MV-4-11 (cell line): ENCODE measurements at regions not wholly inside any gene's neighbourhood (a gene's known extent, or its start where the extent isn't known, plus 50 kb on each side); places are given as distances from the start of the nearest gene placed in this dataset.
A peak's percentile ranks its signal among the peaks of the same experiment; 100 is the strongest.

Experiments
- DNase-seq: peaks from one replicate; lab custom pipeline; 2025; lab: John Stamatoyannopoulos, UW

- DNase-seq: no peak
Measured at GRCh38 chr11:116115801-116116200, 611.6 kb upstream of the CADM1 start.

GRCh38 chr11:116114198-116114651, 610.0 kb upstream of the CADM1 start:
- DNase-seq: no peak

- DNase-seq: no peak
Measured at GRCh38 chr11:116112087-116112935, 608.1 kb upstream of the CADM1 start.

- DNase-seq: no peak
Measured at GRCh38 chr11:116111546-116111945, 607.3 kb upstream of the CADM1 start.

- DNase-seq: no peak
Measured at GRCh38 chr11:116110802-116111201, 606.6 kb upstream of the CADM1 start.

- no peak for DNase-seq
Measured at GRCh38 chr11:116110356-116110755, 606.1 kb upstream of the CADM1 start.

- peak; percentile 21 for DNase-seq
Measured at GRCh38 chr11:116109228-116109627, 605.0 kb upstream of the CADM1 start.

- no peak for DNase-seq
Measured at GRCh38 chr11:116108161-116108560, 603.9 kb upstream of the CADM1 start.

- no peak for DNase-seq
Measured at GRCh38 chr11:116107229-116107628, 603.0 kb upstream of the CADM1 start.

GRCh38 chr11:116104498-116105174, 600.4 kb upstream of the CADM1 start:
- no peak for DNase-seq

- no peak for DNase-seq
Measured at GRCh38 chr11:116101902-116102301, 597.7 kb upstream of the CADM1 start.

GRCh38 chr11:116100016-116100415, 595.8 kb upstream of the CADM1 start:
- no peak for DNase-seq

GRCh38 chr11:116099541-116099940, 595.3 kb upstream of the CADM1 start:
- no peak for DNase-seq

- no peak for DNase-seq
Measured at GRCh38 chr11:116096272-116096995, 592.2 kb upstream of the CADM1 start.

- no peak for DNase-seq
Measured at GRCh38 chr11:116093481-116094270, 589.5 kb upstream of the CADM1 start.

- no peak for DNase-seq
Measured at GRCh38 chr11:116093065-116093464, 588.9 kb upstream of the CADM1 start.

GRCh38 chr11:116086426-116086825, 582.2 kb upstream of the CADM1 start:
- DNase-seq: no peak

GRCh38 chr11:116085031-116085635, 580.9 kb upstream of the CADM1 start:
- DNase-seq: no peak

GRCh38 chr11:116084511-116084910, 580.3 kb upstream of the CADM1 start:
- DNase-seq: no peak

- no peak for DNase-seq
Measured at GRCh38 chr11:116082256-116082655, 578.0 kb upstream of the CADM1 start.

- DNase-seq: no peak
Measured at GRCh38 chr11:116079580-116079979, 575.4 kb upstream of the CADM1 start.
